Ishikawa (cell line): ENCODE measurements at regions not wholly inside any gene's neighbourhood (a gene's known extent, or its start where the extent isn't known, plus 50 kb on each side); places are given as distances from the start of the nearest gene placed in this dataset.

Experiments used
- CEBPB ChIP-seq: IDR thresholded peaks from 2 replicates; pipeline ENCODE4 v1.6.1; 2012
- CREB1 ChIP-seq: IDR thresholded peaks from 2 replicates; pipeline ENCODE4 v1.6.1; 2012; ENCODE audit warnings: low read depth
- EGR1 ChIP-seq: IDR thresholded peaks from 2 replicates; pipeline ENCODE4 v1.6.1; 2012
- EP300 ChIP-seq: IDR thresholded peaks from 2 replicates; pipeline ENCODE4 v1.6.1; 2012; ENCODE audit warnings: borderline replicate concordance
- FOXM1 ChIP-seq: IDR thresholded peaks from 2 replicates; pipeline ENCODE4 v1.6.1; 2012; ENCODE audit warnings: low read depth, borderline replicate concordance
- MAX ChIP-seq: IDR thresholded peaks from 2 replicates; pipeline ENCODE4 v1.6.1; 2012
- NFIC ChIP-seq: IDR thresholded peaks from 2 replicates; pipeline ENCODE4 v1.6.1; 2012
- RAD21 ChIP-seq: IDR thresholded peaks from 2 replicates; pipeline ENCODE4 v1.6.1; 2012; ENCODE audit warnings: low read depth
- TAF1 ChIP-seq: IDR thresholded peaks from 2 replicates; pipeline ENCODE4 v1.6.1; 2012; ENCODE audit warnings: low read depth, mild to moderate bottlenecking
- TCF12 ChIP-seq: IDR thresholded peaks from 2 replicates; pipeline ENCODE4 v1.6.1; 2012; ENCODE audit warnings: low read depth
- TEAD4 ChIP-seq: IDR thresholded peaks from 2 replicates; pipeline ENCODE4 v1.6.1; 2012
- YY1 ChIP-seq: IDR thresholded peaks from 2 replicates; pipeline ENCODE4 v1.6.1; 2012; ENCODE audit warnings: low read depth
- ZBTB7A ChIP-seq: IDR thresholded peaks from 2 replicates; pipeline ENCODE4 v1.6.1; 2012; ENCODE audit warnings: low read depth
- TF ChIP-seq, protein P1 (sequence below): IDR thresholded peaks from 2 replicates; pipeline ENCODE4 v1.6.1; 2012
- TF ChIP-seq, protein P2 (sequence below): IDR thresholded peaks from 2 replicates; pipeline ENCODE4 v1.6.1; 2012; ENCODE audit warnings: low read depth, mild to moderate bottlenecking

- TF ChIP-seq, protein P1, sequence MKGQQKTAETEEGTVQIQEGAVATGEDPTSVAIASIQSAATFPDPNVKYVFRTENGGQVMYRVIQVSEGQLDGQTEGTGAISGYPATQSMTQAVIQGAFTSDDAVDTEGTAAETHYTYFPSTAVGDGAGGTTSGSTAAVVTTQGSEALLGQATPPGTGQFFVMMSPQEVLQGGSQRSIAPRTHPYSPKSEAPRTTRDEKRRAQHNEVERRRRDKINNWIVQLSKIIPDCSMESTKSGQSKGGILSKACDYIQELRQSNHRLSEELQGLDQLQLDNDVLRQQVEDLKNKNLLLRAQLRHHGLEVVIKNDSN, result no peak
- TF ChIP-seq TAF1 (no peak), CEBPB (no peak), RAD21 (no peak), NFIC (no peak), TEAD4 (no peak), MAX (no peak), EGR1 (no peak), TCF12 (no peak), EP300 (no peak), ZBTB7A (no peak), YY1 (no peak), CREB1 (no peak), FOXM1 (no peak)
- TF ChIP-seq, protein P2, sequence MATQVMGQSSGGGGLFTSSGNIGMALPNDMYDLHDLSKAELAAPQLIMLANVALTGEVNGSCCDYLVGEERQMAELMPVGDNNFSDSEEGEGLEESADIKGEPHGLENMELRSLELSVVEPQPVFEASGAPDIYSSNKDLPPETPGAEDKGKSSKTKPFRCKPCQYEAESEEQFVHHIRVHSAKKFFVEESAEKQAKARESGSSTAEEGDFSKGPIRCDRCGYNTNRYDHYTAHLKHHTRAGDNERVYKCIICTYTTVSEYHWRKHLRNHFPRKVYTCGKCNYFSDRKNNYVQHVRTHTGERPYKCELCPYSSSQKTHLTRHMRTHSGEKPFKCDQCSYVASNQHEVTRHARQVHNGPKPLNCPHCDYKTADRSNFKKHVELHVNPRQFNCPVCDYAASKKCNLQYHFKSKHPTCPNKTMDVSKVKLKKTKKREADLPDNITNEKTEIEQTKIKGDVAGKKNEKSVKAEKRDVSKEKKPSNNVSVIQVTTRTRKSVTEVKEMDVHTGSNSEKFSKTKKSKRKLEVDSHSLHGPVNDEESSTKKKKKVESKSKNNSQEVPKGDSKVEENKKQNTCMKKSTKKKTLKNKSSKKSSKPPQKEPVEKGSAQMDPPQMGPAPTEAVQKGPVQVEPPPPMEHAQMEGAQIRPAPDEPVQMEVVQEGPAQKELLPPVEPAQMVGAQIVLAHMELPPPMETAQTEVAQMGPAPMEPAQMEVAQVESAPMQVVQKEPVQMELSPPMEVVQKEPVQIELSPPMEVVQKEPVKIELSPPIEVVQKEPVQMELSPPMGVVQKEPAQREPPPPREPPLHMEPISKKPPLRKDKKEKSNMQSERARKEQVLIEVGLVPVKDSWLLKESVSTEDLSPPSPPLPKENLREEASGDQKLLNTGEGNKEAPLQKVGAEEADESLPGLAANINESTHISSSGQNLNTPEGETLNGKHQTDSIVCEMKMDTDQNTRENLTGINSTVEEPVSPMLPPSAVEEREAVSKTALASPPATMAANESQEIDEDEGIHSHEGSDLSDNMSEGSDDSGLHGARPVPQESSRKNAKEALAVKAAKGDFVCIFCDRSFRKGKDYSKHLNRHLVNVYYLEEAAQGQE, result no peak
Measured at GRCh38 chr18:55777666-55778304, 189.8 kb upstream of the TCF4 start.

DNA sequence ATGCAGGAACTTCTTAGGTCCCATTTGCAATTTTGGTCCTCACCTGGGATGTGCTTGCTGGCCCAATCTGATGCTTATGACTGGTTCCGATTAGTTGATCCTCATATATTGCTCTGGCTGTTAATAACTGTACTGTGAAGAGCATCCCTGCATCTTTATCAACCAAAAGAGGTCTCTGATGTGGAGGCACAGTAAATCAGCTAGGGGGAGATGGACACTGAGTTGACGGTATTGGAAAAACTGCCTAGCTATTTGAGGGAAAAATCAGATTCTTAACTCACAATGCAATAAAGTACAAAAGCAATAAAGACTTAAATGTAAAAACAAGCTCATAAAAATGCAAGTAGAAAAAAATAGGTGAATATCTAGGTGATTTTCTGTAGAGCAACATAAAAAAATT, 188.0 kb upstream of the TCF4 start:
- TF ChIP-seq, protein P2, result no peak
- TF ChIP-seq YY1, result no peak
- TF ChIP-seq TAF1, result no peak
- no peak for TF ChIP-seq FOXM1
- no peak for TF ChIP-seq EP300
- no peak for TF ChIP-seq TEAD4
- no peak for TF ChIP-seq MAX
- no peak for TF ChIP-seq TCF12
- no peak for TF ChIP-seq EGR1
- TF ChIP-seq CREB1, result no peak
- TF ChIP-seq NFIC, result no peak
- TF ChIP-seq, protein P1, result no peak
- no peak for TF ChIP-seq RAD21
- no peak for TF ChIP-seq ZBTB7A
- no peak for TF ChIP-seq CEBPB

GRCh38 chr18:55774505-55774904, 186.5 kb upstream of the TCF4 start:
- TF ChIP-seq, protein P1, result no peak
- TF ChIP-seq TAF1 (no peak), CEBPB (no peak), YY1 (no peak)

- TF ChIP-seq CEBPB (no peak), EP300 (no peak), RAD21 (no peak)
- TF ChIP-seq, protein P1, result no peak
Measured at GRCh38 chr18:55768255-55768654, 180.3 kb upstream of the TCF4 start.

GRCh38 chr18:55764386-55764785, 176.4 kb upstream of the TCF4 start:
- TF ChIP-seq, protein P1, result no peak
- TF ChIP-seq TEAD4 (no peak), CEBPB (no peak), TAF1 (no peak), RAD21 (no peak), EP300 (no peak)
- TF ChIP-seq, protein P2, result no peak
